Breast epithelium (tissue), 3 donors: ENCODE measurements at regions not wholly inside any gene's neighbourhood (a gene's known extent, or its start where the extent isn't known, plus 50 kb on each side); places are given as distances from the start of the nearest gene placed in this dataset.

Experiments
- CTCF ChIP-seq, 3 donors: fragments of 450-650 bp; IDR thresholded peaks; one replicate each; pipeline ENCODE4 v1.5.1; 2016 to 2017; ENCODE audit warnings: antibody characterized with exemption in 3 of 3, mild to moderate bottlenecking in 3 of 3, moderate library complexity in 3 of 3
- POLR2AphosphoS5 ChIP-seq, 3 donors: sonication (generic); formaldehyde crosslinking; IDR thresholded peaks; one replicate each; pipeline ENCODE4 v1.6.1; 2017; ENCODE audit warnings: antibody characterized with exemption in 3 of 3

GRCh38 chr16:60641067-60641665 lies 1395.1 kb downstream of the CDH8 start:
- no peak for TF ChIP-seq CTCF (IDR thresholded peaks at IDR 0.05)
- no peak for TF ChIP-seq POLR2AphosphoS5 (IDR thresholded peaks at IDR 0.05)
